ENCODE measurements at regions not wholly inside any gene's neighbourhood (a gene's known extent, or its start where the extent isn't known, plus 50 kb on each side); places are given as distances from the start of the nearest gene placed in this dataset.
A peak's percentile ranks its signal among the peaks of the same experiment; 100 is the strongest.

DNA sequence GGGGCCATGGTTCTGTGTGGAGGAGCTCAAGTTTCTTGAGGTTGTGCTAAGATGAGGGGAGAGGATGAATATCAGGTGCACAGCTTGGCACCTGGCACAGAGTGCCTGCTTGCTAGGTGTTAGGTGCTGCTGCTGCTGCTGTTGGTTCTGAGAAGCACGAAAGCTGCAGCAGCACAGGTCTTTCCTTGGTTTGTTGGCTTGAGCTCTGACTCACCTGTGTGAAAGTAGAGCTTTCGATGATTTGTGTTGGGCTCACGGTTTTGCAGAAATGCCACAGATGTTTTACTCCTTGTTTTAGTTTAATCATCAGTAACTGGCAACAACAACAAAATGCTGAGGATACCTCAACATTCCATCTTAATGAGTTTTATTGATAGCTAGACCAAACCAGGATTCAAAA lies 221.6 kb downstream of the BRINP2 start:
- no peaks in the 10 kb centered on the region for H3K27me3 ChIP-seq (ENCODE audit: control insufficient read depth, insufficient read depth, low read length)
- H3K4me1 ChIP-seq (ENCODE audit: control insufficient read depth, insufficient read depth, low read length): no peaks in the 10 kb centered on the region
- H3K36me3 ChIP-seq (ENCODE audit: control insufficient read depth, insufficient read depth, low read length): no peaks in the 10 kb centered on the region
- H3K9ac ChIP-seq (ENCODE audit: low read length): no peak overlapping the region
- no peak overlapping the region for H3K27ac ChIP-seq (ENCODE audit: low read depth, low read length)
- no peak overlapping the region for H3K4me3 ChIP-seq (ENCODE audit: low read length)

DNA sequence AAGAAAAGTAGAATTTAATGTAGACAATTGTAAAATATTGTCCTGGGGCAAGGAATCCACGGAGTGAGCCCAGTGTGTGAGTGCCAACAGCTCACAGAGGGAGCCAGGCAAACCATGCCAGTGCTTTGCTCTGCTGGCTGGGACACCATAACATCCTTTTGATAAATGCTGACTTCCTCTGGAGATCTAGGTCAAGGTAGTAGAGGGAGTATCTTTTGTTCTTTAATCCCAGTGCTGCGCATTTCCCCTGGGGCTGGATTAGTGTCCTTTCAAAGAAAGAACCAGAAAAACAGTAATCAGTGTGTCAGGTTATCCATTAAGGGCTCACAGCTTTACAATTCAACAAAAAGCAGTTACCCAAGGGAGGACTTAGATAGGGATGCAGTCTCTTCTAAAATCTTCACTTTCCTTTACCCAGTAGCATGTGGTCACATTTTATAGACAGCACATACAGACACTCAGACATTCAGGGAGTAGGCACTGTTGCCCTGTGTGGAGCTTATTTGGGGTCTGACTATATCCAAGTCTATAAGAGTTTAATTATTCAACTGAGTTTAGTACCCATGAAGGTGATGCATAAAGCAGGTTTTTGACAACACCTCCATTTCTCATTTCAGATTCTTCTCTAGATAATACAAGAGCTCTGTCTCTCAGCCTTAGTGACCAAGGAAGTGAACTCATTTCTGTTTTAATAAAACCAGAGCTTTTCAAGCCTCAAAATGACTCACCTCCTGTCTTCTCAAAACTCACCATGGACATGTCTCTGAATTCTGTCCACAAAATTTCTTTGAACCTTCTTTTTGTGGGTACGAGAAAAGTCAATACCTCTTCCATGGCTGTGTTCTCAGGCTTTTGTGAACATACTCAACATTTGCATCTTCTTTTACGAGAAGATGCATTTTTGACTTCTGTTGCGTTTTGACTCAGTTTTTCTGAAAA lies 215.3 kb downstream of the BRINP2 start:
- Histone ChIP-seq H3K27ac (ENCODE audit: low read depth, low read length) (no peak overlapping the region), H3K4me1 (ENCODE audit: control insufficient read depth, insufficient read depth, low read length) (no peaks in the 10 kb centered on the region), H3K27me3 (ENCODE audit: control insufficient read depth, insufficient read depth, low read length) (no peaks in the 10 kb centered on the region), H3K36me3 (ENCODE audit: control insufficient read depth, insufficient read depth, low read length) (no peaks in the 10 kb centered on the region), H3K9ac (ENCODE audit: low read length) (no peak overlapping the region), H3K4me3 (ENCODE audit: low read length) (no peak overlapping the region)

DNA sequence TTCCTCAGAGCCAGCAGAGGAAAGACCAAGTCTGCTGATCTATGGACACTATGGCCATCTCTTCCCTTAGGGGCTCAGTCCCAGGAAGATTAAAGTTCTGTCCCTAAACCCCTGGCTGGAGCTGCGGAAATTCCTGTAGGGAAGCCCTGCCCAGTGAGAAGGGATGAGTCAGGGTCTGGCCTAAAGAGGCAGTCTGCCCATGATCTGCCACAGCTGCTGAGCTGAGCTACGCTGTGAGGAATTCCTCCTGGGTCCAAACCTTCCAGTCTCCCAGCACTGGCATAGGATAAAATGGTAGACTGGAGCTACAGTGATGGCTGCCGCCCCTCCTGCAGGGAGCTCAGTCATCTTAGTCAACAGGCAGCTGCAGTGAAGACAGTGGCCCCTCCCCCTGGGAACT lies 213.7 kb downstream of the BRINP2 start:
- H3K9ac ChIP-seq (ENCODE audit: low read length): no peak overlapping the region
- H3K4me3 ChIP-seq (ENCODE audit: low read length): no peak overlapping the region
- H3K36me3 ChIP-seq (ENCODE audit: control insufficient read depth, insufficient read depth, low read length): no peaks in the 10 kb centered on the region
- no peaks in the 10 kb centered on the region for H3K4me1 ChIP-seq (ENCODE audit: control insufficient read depth, insufficient read depth, low read length)
- no peaks in the 10 kb centered on the region for H3K27me3 ChIP-seq (ENCODE audit: control insufficient read depth, insufficient read depth, low read length)
- H3K27ac ChIP-seq (ENCODE audit: low read depth, low read length): no peak overlapping the region

DNA sequence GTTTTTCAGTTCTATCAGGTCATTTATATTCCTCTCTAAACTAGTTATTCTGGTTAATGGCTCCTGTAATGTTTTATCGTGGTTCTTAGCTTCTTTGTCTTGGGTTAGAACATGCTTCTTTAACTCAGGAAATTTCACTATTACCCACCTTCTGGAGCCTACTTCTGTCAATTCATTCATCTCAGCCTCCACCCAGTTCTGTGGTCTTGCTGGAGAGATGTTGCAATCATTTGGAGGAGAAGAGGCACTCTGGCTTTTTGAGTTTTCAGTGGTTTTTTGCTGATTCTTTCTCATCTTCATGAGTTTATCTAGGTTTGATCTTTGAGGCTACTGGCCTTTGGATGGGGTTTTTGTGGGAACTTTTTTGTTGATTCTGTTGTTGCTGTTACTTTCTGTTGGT lies 213.0 kb downstream of the BRINP2 start:
- Histone ChIP-seq H3K36me3 (ENCODE audit: control insufficient read depth, insufficient read depth, low read length) (no peaks in the 10 kb centered on the region), H3K9ac (ENCODE audit: low read length) (no peak overlapping the region), H3K27me3 (ENCODE audit: control insufficient read depth, insufficient read depth, low read length) (no peaks in the 10 kb centered on the region), H3K4me3 (ENCODE audit: low read length) (no peak overlapping the region), H3K4me1 (ENCODE audit: control insufficient read depth, insufficient read depth, low read length) (no peaks in the 10 kb centered on the region), H3K27ac (ENCODE audit: low read depth, low read length) (no peak overlapping the region)

DNA sequence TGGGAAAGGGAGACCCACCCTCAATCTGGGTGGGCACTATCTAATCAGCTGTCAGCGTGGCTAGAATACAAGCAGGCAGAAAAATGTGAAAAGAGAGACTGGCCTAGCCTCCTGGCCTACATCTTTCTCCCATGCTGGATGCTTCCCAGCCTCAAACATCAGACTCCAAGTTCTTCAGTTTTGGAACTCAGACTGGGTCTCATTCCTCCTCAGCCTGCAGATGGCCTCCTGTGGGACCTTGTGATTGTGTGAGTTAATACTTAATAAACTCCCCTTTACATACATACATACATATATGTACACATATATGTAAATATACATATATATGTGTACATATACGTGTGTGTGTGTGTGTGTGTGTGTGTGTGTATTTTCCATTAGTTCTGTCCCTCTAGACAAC lies 207.1 kb downstream of the BRINP2 start:
- Histone ChIP-seq H3K4me1 (ENCODE audit: control insufficient read depth, insufficient read depth, low read length) (no peaks in the 10 kb centered on the region), H3K9ac (ENCODE audit: low read length) (no peak overlapping the region), H3K4me3 (ENCODE audit: low read length) (no peak overlapping the region), H3K27me3 (ENCODE audit: control insufficient read depth, insufficient read depth, low read length) (no peaks in the 10 kb centered on the region), H3K36me3 (ENCODE audit: control insufficient read depth, insufficient read depth, low read length) (no peaks in the 10 kb centered on the region), H3K27ac (ENCODE audit: low read depth, low read length) (no peak overlapping the region)

DNA sequence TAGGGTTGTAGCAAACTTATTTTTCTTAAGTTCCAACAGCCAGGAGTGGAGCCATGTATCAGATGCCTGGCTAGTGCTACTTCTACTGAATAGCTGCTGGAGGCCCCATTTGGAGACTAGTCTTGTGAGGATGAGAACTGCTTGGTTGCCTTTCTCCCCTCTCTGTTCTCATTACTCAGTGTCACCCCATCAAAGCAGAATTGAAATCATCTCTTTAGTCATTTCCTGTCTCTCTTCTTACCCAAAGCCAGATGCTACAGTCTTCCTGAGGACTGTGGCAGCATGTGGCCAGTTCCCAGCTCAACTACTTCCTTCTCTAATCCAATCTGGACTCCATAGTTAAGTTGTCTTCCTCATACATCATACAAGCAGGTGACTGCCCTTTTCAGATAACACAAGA lies 197.5 kb downstream of the BRINP2 start:
- Histone ChIP-seq H3K4me1 (ENCODE audit: control insufficient read depth, insufficient read depth, low read length) (no peaks in the 10 kb centered on the region), H3K36me3 (ENCODE audit: control insufficient read depth, insufficient read depth, low read length) (no peaks in the 10 kb centered on the region), H3K9ac (ENCODE audit: low read length) (no peak overlapping the region), H3K4me3 (ENCODE audit: low read length) (no peak overlapping the region), H3K27me3 (ENCODE audit: control insufficient read depth, insufficient read depth, low read length) (no peaks in the 10 kb centered on the region), H3K27ac (ENCODE audit: low read depth, low read length) (no peak overlapping the region)

DNA sequence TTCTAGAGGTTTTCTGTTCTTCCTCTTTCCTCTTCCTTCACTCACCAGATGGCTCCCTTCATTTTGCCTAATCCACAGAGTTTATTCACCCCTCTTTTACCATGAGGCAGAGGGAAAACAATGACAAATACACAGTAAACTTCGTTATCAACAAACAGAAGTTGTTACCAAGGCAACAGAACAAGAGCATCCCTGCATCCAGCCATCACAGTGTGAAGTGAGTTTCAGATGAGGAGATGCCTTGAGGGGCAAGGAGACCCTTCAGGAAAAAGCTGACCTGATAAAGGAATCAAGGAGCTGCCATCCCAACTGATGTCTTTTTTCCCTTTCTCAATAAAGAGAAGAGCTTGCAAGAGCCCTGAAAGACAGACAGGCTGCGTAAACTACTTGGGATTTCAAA lies 195.3 kb downstream of the BRINP2 start:
- Histone ChIP-seq H3K36me3 (ENCODE audit: control insufficient read depth, insufficient read depth, low read length) (no peaks in the 10 kb centered on the region), H3K4me1 (ENCODE audit: control insufficient read depth, insufficient read depth, low read length) (no peaks in the 10 kb centered on the region), H3K4me3 (ENCODE audit: low read length) (no peak overlapping the region), H3K9ac (ENCODE audit: low read length) (no peak overlapping the region), H3K27me3 (ENCODE audit: control insufficient read depth, insufficient read depth, low read length) (no peaks in the 10 kb centered on the region), H3K27ac (ENCODE audit: low read depth, low read length) (no peak overlapping the region)

DNA sequence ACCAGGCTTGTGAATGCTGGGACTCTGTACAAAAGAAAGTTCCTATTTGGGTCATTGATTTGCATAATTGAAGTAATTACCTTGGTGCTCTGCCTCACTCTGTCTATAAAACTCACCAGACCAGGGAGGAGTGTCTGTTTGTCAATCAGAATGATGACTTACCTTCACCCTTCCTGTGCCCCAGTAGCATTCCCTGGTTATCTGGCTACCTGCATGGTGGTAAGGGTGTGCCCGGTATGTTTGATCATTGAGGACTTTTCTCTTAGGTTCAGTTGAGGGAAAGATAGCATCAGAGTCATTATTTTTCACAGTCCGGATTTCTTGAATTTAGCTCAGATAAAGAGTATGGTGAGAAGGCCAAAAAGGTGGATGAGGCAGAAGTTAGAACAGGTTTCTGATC lies 190.0 kb downstream of the BRINP2 start:
- no peaks in the 10 kb centered on the region for H3K36me3 ChIP-seq (ENCODE audit: control insufficient read depth, insufficient read depth, low read length)
- H3K4me3 ChIP-seq (ENCODE audit: low read length): no peak overlapping the region
- no peak overlapping the region for H3K27ac ChIP-seq (ENCODE audit: low read depth, low read length)
- H3K4me1 ChIP-seq (ENCODE audit: control insufficient read depth, insufficient read depth, low read length): no peaks in the 10 kb centered on the region
- no peaks in the 10 kb centered on the region for H3K27me3 ChIP-seq (ENCODE audit: control insufficient read depth, insufficient read depth, low read length)
- H3K9ac ChIP-seq (ENCODE audit: low read length): no peak overlapping the region

DNA sequence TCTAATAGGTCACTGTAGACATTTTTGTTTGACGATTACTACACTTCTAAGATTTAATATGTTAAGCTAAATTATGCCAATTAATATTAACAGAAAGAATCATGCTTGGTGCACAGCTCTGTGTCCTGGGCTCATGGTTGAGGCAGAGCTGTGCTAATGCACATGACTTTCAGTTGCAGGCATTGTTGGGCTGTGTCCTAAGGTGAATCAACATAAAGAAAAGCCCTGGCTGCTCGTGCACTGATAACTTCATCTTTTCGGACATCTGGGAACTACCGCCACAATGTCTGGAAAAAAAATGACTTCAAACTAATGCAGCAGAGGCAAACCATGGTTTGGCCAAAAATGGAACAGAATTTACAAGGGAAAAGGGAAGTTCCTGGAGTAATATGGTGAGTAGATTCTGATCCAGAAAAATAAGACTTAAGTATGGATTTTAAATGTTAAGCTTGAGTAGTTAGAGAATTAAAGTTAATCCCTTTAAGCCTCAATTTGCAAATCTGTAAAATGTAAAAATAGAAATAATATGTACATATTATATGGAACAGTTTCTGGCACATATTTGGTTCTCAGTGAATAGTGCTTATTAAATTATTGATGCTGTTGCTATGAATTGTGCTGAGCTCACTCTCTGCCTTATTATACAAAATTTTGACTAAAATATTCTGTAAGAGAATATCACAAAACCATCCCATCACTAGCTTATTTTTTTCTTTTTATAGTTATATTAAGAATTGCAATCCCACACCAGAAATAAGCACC lies 186.1 kb downstream of the BRINP2 start:
- Histone ChIP-seq H3K4me1 (ENCODE audit: control insufficient read depth, insufficient read depth, low read length) (no peaks in the 10 kb centered on the region), H3K27me3 (ENCODE audit: control insufficient read depth, insufficient read depth, low read length) (no peaks in the 10 kb centered on the region), H3K4me3 (ENCODE audit: low read length) (no peak overlapping the region), H3K9ac (ENCODE audit: low read length) (no peak overlapping the region), H3K27ac (ENCODE audit: low read depth, low read length) (no peak overlapping the region), H3K36me3 (ENCODE audit: control insufficient read depth, insufficient read depth, low read length) (no peaks in the 10 kb centered on the region)

DNA sequence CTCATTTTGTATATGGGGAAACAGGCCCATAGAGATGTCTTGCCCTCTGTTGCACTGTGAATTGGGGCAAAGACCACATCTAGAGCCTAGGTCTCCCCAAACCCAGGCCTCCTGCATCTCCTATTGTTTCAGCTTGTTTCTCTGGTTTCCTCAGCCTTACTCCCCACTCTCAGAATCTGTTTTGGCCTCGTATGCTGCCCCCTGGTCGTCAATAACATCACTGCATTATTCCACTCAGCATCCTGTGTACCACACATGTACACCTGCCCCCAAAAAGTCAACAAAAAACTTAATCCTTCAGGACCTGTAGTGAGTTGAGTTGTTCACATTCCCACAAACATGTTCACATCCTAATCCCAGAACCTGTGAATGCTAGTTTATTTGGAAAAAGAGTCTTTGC lies 184.8 kb downstream of the BRINP2 start:
- Histone ChIP-seq H3K4me1 (ENCODE audit: control insufficient read depth, insufficient read depth, low read length) (no peaks in the 10 kb centered on the region), H3K9ac (ENCODE audit: low read length) (no peak overlapping the region), H3K36me3 (ENCODE audit: control insufficient read depth, insufficient read depth, low read length) (no peaks in the 10 kb centered on the region), H3K27ac (ENCODE audit: low read depth, low read length) (no peak overlapping the region), H3K27me3 (ENCODE audit: control insufficient read depth, insufficient read depth, low read length) (no peaks in the 10 kb centered on the region), H3K4me3 (ENCODE audit: low read length) (no peak overlapping the region)

DNA sequence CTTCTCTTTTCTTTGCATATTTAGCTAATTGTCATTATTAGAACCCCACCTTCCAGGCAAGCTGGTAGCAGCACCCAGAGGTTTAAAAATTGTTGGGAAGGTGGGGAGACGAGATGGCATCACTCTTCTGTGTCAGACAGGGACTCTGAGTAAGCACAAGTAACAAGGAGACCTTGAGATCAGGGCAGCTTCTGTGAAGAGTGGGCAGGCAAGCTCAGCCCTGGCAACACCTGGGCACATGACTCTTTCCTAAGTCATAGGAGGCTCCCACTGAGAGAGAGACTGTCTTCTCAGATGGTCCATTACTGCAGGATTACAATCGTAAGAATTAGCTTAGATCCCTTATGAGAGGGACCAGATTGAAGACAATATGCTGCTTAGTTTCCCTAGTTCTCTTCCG lies 183.5 kb downstream of the BRINP2 start:
- no peaks in the 10 kb centered on the region for H3K27me3 ChIP-seq (ENCODE audit: control insufficient read depth, insufficient read depth, low read length)
- H3K4me3 ChIP-seq (ENCODE audit: low read length): no peak overlapping the region
- H3K9ac ChIP-seq (ENCODE audit: low read length): no peak overlapping the region
- no peaks in the 10 kb centered on the region for H3K36me3 ChIP-seq (ENCODE audit: control insufficient read depth, insufficient read depth, low read length)
- no peak overlapping the region for H3K27ac ChIP-seq (ENCODE audit: low read depth, low read length)
- H3K4me1 ChIP-seq (ENCODE audit: control insufficient read depth, insufficient read depth, low read length): no peaks in the 10 kb centered on the region

DNA sequence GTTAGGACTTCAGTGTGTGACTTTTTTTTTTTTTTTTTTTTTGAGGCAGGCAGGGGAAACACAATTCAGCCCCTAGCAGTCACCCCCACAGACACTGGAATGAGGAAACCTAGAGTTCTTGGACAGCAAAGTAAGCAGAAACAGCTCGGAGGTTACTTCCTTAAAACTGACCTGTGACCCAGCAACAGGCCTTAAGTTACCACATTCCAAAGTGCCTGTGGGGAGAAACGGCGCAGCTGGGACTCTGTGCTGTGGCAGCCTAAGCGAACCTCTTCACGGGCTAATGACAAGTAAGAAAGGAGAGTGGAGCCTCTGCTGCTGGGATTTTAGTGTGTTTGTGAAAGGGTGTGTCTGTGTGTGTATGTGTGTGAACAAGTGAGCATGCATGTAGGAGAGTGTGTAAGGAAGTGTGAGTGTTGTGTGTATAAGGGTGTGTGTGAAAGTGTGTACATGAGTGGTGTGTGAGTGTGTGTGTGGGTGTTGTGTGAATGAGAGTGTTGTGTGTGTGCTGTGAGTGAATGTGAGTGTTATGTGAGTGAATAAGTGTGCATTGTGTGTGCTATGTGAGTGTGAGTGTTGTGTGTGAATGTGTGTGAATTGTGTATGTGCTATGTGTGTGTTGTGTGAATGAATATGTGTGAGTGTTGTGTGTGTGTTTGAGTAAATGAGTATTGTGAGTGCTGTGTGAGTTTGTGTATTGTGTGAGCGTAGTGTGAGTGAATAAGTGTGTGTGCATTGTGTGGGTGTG lies 180.8 kb downstream of the BRINP2 start:
- no peak overlapping the region for H3K9ac ChIP-seq (ENCODE audit: low read length)
- no peaks in the 10 kb centered on the region for H3K27me3 ChIP-seq (ENCODE audit: control insufficient read depth, insufficient read depth, low read length)
- H3K4me1 ChIP-seq (ENCODE audit: control insufficient read depth, insufficient read depth, low read length): no peaks in the 10 kb centered on the region
- H3K4me3 ChIP-seq (ENCODE audit: low read length): peak overlapping the region; percentile 25
- H3K36me3 ChIP-seq (ENCODE audit: control insufficient read depth, insufficient read depth, low read length): no peaks in the 10 kb centered on the region
- H3K27ac ChIP-seq (ENCODE audit: low read depth, low read length): no peak overlapping the region

All from rectal smooth muscle tissue (tissue), 1 donor.